Stimulated activated CD4-positive, alpha-beta T cell treated with anti-CD3 and anti-CD28 coated beads, Interleukin-4, amount 100 ng/mL, for 48 hours (primary cell): ENCODE measurements at regions not wholly inside any gene's neighbourhood (a gene's known extent, or its start where the extent isn't known, plus 50 kb on each side); places are given as distances from the start of the nearest gene placed in this dataset.

ENCODE experiments used
- DNase-seq, 2 donors: peaks; one replicate each; pipeline ENCODE4 v3.0.0-alpha.2; 2020; ENCODE audit warnings: low read depth in 2 of 2

GRCh38 chr2:52571380-52572347 lies 1195.9 kb upstream of the CHAC2 start:
- no peak for DNase-seq

GRCh38 chr2:52570716-52571115 lies 1196.9 kb upstream of the CHAC2 start:
- no peak for DNase-seq

GRCh38 chr2:52563151-52563550 lies 1204.5 kb upstream of the CHAC2 start:
- DNase-seq = no peak

- no peak for DNase-seq
Observed at GRCh38 chr2:52558265-52558664, 1209.3 kb upstream of the CHAC2 start.

GRCh38 chr2:52542297-52542696 lies 1225.3 kb upstream of the CHAC2 start:
- no peak for DNase-seq

- DNase-seq = no peak
Observed at GRCh38 chr2:52539026-52539970, 1228.3 kb upstream of the CHAC2 start.

- no peak for DNase-seq
Observed at GRCh38 chr2:52537588-52537987, 1230.0 kb upstream of the CHAC2 start.

GRCh38 chr2:52536929-52537460 lies 1230.6 kb upstream of the CHAC2 start:
- no peak for DNase-seq

- no peak for DNase-seq
Observed at GRCh38 chr2:52532956-52533355, 1234.6 kb upstream of the CHAC2 start.

GRCh38 chr2:52526735-52527134 lies 1240.9 kb upstream of the CHAC2 start:
- no peak for DNase-seq

- DNase-seq = no peak
Observed at GRCh38 chr2:52520644-52521043, 1247.0 kb upstream of the CHAC2 start.

- DNase-seq = no peak
Observed at GRCh38 chr2:52518678-52519077, 1248.9 kb upstream of the CHAC2 start.

GRCh38 chr2:52512760-52513159 lies 1254.8 kb upstream of the CHAC2 start:
- DNase-seq = no peak

GRCh38 chr2:52510432-52510831 lies 1257.2 kb upstream of the CHAC2 start:
- DNase-seq = no peak

- no peak for DNase-seq
Observed at GRCh38 chr2:52502476-52502860, 1265.1 kb upstream of the CHAC2 start.

- DNase-seq = no peak
Observed at GRCh38 chr2:52501715-52502475, 1265.7 kb upstream of the CHAC2 start.

GRCh38 chr2:52500561-52500960 lies 1267.0 kb upstream of the CHAC2 start:
- DNase-seq = no peak

GRCh38 chr2:52498077-52498750 lies 1269.4 kb upstream of the CHAC2 start:
- no peak for DNase-seq

- DNase-seq = no peak
Observed at GRCh38 chr2:52495816-52496215, 1271.8 kb upstream of the CHAC2 start.

- no peak for DNase-seq
Observed at GRCh38 chr2:52477166-52477565, 1290.4 kb upstream of the CHAC2 start.

- no peak for DNase-seq
Observed at GRCh38 chr2:52475590-52475989, 1292.0 kb upstream of the CHAC2 start.
